ENCODE measurements at regions not wholly inside any gene's neighbourhood (a gene's known extent, or its start where the extent isn't known, plus 50 kb on each side); places are given as distances from the start of the nearest gene placed in this dataset.
"Not testable (repeated sequence)": the region's sequence is repeated elsewhere in the genome, so short reads cannot be mapped to it uniquely, and the experiment has no call there.

GRCh38 chr5:101458587-101458986, 555.5 kb upstream of the ST8SIA4 start:
- no peak for FAIRE-seq

GRCh38 chr5:101455851-101456250, 552.8 kb upstream of the ST8SIA4 start:
- peak; percentile 18 for FAIRE-seq

DNA sequence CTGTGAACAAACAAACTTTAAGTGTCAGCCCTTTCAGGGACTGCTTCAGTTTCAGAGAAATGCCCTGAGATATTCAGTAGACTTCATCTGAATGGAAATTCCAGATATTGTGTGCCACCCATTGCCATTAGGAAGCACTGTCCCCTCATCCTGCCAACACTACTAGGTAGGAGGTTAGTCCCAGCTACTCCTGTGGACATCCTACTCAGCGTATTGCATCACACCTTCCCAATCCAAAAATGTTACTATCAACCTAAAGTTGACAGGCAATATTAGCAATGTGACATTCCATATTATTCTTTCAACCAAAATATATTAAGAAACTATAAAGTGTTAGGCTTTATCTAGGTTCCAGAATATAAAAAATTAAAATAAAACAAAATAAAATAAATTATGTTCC, 552.0 kb upstream of the ST8SIA4 start:
- FAIRE-seq = no peak

DNA sequence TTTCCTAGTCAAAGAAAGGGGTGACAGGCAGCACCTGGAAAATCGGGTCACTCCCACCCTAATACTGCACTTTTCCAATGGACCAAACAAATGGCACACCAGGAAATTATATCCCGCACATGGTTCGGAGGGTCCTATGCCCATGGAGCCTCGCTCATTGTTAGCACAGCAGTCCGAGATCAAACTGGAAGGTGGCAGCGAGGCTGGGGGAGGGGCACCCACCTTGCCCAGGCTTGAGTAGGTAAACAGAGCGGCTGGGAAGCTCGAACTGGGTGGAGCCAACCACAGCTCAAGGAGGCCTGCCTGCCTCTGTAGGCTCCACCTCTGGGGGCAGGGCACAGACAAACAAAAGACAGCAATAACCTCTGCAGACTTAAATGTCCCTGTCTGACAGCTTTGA, 539.2 kb upstream of the ST8SIA4 start:
- FAIRE-seq = not testable (repeated sequence)

DNA sequence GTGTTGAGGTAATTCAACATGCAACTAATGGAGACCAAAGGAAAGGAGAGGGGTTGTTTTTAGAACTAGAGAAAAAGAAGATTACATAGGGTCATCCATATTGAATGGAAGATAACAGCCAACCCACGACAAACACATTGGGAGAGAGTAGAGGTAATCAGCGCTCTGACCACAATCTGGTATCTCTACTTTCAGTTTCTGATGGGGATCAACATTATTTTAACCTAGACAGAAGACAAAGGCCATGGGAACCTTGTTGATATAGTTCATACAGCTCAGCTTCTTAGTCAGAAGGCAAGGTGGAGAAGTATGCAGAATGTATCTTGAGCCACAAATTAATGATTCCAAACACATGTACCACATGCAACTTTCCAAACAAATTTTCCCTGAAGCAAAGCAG, 537.1 kb upstream of the ST8SIA4 start:
- FAIRE-seq = no peak

- no peak for FAIRE-seq
These were observed 534.3 kb upstream of the ST8SIA4 start for GRCh38 chr5:101437351-101437750.

- FAIRE-seq = no peak
These were observed 532.7 kb upstream of the ST8SIA4 start for GRCh38 chr5:101435768-101436167.

DNA sequence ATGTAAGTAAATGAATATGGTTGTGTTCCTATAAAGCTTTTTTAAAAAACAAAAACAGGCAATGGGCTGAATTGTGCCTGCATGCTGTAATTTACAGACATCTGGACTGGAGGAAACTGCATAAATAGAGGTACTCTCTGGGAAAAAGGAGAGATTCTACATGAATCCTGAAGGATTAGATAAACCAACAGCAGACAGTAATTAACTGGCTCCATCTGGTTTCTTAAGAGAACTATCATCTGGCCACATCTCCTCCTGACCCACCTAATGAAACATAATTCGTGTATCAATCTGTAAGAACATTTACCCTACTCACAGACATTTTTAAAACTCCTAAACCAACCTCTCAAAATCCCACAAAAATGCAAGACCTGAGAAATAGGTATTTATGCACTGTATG, 528.1 kb upstream of the ST8SIA4 start:
- FAIRE-seq = no peak

GRCh38 chr5:101430551-101430950, 527.5 kb upstream of the ST8SIA4 start:
- no peak for FAIRE-seq

DNA sequence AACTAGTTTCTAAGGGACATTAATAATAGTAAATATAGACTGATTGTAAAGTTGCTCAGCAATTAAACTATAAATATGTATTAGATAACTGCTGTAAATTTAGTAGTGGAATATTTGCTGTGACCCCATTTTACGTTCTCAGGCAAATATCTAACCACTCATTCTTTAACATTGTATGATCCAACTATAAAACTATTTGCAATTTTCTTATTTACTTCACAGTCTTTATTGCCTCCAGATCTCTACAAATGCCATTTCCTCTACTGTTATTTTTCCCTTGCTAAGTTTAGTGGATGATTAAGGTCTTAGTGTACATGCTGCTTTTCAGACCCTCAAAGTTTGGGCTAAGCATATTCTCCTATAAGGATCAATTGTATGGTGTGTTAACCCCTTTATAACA, 526.2 kb upstream of the ST8SIA4 start:
- no peak for FAIRE-seq

- FAIRE-seq = no peak
These were observed 522.3 kb upstream of the ST8SIA4 start for GRCh38 chr5:101425339-101425859.

GRCh38 chr5:101424530-101425175, 521.6 kb upstream of the ST8SIA4 start:
- no peak for FAIRE-seq

DNA sequence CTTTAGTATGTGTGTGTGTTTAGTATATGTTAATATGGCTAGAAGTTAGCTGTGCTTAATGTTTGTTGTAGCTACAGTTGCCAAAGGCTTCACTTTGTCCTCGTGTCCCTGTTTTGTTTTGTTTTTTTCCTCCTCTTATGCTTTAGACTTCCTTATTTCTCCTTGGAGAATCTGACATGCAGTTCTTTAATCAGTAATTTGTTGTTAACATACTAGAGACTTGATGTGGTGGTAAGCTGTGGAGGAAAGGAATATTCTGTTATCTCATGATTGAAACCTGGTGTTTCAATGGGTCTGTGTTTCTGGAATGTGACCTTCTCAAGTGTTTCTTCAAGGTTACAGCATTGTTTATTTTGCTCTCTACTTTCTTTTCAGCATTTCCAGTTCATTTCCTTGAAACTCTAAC, 515.6 kb upstream of the ST8SIA4 start:
- FAIRE-seq = no peak

- no peak for FAIRE-seq
These were observed 501.4 kb upstream of the ST8SIA4 start for GRCh38 chr5:101404531-101404930.

GRCh38 chr5:101393795-101394450, 490.8 kb upstream of the ST8SIA4 start:
- FAIRE-seq = no peak

DNA sequence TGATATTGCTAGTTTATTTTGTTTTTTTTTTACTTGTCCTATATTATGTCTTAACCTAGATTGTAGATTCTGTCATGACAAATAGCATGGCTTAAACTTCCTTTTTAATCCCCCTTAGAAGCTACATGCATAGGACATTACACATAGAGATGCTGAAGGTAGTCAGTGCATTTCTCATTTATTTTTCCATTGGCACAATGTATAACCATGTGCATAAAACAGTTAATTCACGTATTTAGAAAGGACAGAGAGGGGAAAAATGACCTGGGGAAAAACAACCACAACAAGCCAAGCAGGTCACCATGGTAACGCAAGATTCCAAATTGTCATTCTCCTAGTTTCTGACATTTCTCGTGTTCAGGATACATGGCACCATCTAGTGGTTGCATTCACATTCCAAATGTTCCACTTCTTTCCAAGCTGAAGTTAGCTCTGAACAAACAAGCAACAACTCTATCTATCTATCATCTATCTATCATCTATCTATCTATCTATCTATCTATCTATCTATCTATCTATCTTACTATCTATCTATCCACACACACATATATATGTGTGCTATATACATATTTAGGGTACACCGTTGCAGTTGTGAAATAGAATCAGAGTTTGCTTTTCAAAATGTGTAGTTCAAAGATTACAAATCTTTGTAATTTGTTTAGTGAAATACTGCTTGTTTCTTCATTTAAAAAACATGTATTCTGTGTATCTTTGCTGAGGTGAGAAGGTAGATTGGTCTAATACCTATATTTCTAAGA, 487.2 kb upstream of the ST8SIA4 start:
- FAIRE-seq = no peak

- FAIRE-seq = no peak
These were observed 482.2 kb upstream of the ST8SIA4 start for GRCh38 chr5:101385276-101385675.

DNA sequence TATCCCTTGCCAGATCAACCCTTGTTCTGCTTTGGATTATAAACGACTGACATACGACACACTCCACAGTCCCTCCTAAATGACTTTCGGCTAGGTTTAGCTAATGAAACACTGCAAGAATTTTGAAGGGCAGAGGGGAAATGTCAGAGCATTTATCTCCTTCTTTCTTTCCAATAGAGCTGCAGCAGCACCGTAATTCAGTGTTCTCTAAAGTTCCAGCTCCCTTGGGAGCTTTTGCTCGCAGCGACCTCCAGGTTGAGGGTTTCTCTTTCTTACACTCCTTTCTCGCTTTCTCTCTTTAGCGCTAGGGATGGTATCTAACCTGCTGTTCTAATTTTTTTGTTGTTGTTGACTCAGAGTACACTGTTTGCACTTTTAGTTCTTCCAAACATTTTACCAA, 467.1 kb upstream of the ST8SIA4 start:
- no peak for FAIRE-seq

- FAIRE-seq = no peak
These were observed 461.4 kb upstream of the ST8SIA4 start for GRCh38 chr5:101364469-101364868.

GRCh38 chr5:101362067-101362466, 459.0 kb upstream of the ST8SIA4 start:
- FAIRE-seq = no peak

GRCh38 chr5:101346906-101347305, 443.8 kb upstream of the ST8SIA4 start:
- FAIRE-seq = no peak

DNA sequence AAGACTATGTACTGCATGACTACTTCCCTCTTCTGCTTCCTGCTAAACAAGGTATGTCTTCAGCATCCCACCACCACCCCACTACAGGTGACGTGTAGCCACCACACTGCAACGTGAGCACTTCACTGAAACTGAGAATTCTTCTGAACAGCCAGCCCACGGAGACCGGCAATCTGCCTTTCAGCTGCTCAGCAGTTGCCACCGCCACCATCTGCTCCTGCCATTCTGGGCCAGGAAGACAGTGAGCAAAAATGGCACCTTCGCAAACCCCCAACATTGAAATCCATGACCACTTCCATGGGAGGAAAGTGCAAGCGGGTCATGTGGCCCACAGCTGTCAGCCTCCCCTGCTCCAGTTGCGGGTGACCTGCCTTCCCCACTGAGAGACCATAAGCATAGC, 443.4 kb upstream of the ST8SIA4 start:
- FAIRE-seq = no peak

DNA sequence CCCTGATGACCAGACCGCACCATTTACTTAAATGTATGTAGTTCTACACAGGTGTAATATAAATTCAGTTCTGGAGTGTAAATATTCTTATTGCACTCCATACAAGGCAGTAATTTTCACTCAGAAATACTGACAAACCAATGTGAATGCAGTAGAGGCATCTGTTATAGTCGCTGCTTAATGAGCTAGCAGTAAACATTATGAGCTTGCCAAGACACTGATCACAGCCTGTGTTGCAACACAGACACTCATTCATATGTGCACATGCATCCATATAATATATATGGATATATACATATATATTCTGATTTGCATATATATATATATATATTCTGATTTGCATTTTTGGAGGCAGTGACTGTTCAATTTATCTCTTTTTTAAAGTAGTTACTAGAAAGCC, 435.1 kb upstream of the ST8SIA4 start:
- no peak for FAIRE-seq

DNA sequence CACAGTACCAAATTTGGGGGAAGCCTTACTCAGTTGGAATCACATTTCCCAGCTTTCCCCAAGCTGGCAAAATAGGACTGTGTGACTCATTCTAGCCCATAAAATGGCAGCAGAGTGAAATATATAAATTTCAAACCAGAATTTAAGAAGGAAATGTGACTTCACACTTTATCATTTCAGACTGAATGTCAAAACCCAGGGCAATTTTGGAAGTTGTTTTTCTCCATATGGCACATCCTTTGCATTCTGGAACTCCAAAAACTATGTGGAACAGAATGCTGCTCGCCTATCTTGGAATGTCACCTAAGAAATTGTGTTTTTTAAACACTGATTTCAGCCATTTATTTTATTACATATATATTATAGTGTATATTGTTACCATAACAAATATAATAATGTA, 424.7 kb upstream of the ST8SIA4 start:
- no peak for FAIRE-seq

All from colon (tissue), 2 donors.